SU-DHL-6 (cell line): ENCODE measurements at regions not wholly inside any gene's neighbourhood (a gene's known extent, or its start where the extent isn't known, plus 50 kb on each side); places are given as distances from the start of the nearest gene placed in this dataset.

Experiments used
- H2AFZ ChIP-seq: fragments of 200-600 bp; sonication (generic); 2 replicates; pipeline ENCODE4 v1.6.1; 2014; ENCODE audit warnings: low read depth, mild to moderate bottlenecking, moderate library complexity, mixed read lengths, antibody characterized with exemption, low read length; ENCODE audit not compliant: severe bottlenecking
- H3F3A ChIP-seq: fragments of 200-600 bp; shearing (Covaris generic); 2 replicates; pipeline ENCODE4 v1.6.0; 2016; ENCODE audit warnings: antibody characterized with exemption, mild to moderate bottlenecking; ENCODE audit not compliant: insufficient read depth
- H3K27ac ChIP-seq: fragments of 200-600 bp; sonication (generic); 2 replicates; pipeline ENCODE4 v1.5.1; 2016; ENCODE audit warnings: low read depth, mild to moderate bottlenecking, low read length, moderate library complexity, mixed read lengths
- H3K27me3 ChIP-seq: fragments of 200-600 bp; sonication (generic), shearing (Covaris generic); 2 replicates; pipeline ENCODE4 v1.6.0; 2014; ENCODE audit warnings: mild to moderate bottlenecking, low read length
- H3K36me3 ChIP-seq: fragments of 200-600 bp; sonication (generic); 2 replicates; pipeline ENCODE4 v1.6.1; 2014; ENCODE audit warnings: mild to moderate bottlenecking, low read length, mixed read lengths
- H3K4me2 ChIP-seq: fragments of 300-600, 200-600 bp; shearing (Covaris generic), sonication (generic); 2 replicates; pipeline ENCODE4 v1.6.0; 2014; ENCODE audit warnings: low read length, low read depth, mild to moderate bottlenecking; ENCODE audit not compliant: poor library complexity, severe bottlenecking
- H3K4me3 ChIP-seq: fragments of 200-600 bp; sonication (generic); 2 replicates; pipeline ENCODE4 v1.5.1; 2014; ENCODE audit warnings: antibody characterized with exemption, low read length, mild to moderate bottlenecking, mixed read lengths; ENCODE audit not compliant: insufficient read depth, poor library complexity, severe bottlenecking
- H3K79me2 ChIP-seq: fragments of 200-600 bp; sonication (generic); 2 replicates; pipeline ENCODE4 v1.6.1; 2014; ENCODE audit warnings: mild to moderate bottlenecking, low read length, moderate library complexity; ENCODE audit not compliant: insufficient read depth
- H3K9ac ChIP-seq: fragments of 200-600 bp; sonication (generic); 2 replicates; pipeline ENCODE4 v1.7.0; 2014; ENCODE audit warnings: mild to moderate bottlenecking, low read length
- H3K9me2 ChIP-seq: fragments of 200-600 bp; sonication (generic); replicated peaks from 2 replicates; pipeline ENCODE4 v1.6.1; 2014; ENCODE audit warnings: low read length; ENCODE audit not compliant: insufficient read depth
- H3K9me3 ChIP-seq: fragments of 200-600 bp; sonication (generic); 2 replicates; pipeline ENCODE4 v1.6.1; 2014; ENCODE audit warnings: low read length, mixed read lengths; ENCODE audit not compliant: insufficient read depth
- H4K20me1 ChIP-seq: fragments of 200-600 bp; sonication (generic); 2 replicates; pipeline ENCODE4 v1.6.1; 2014; ENCODE audit warnings: low read depth, mild to moderate bottlenecking, antibody characterized with exemption, low read length, moderate library complexity, mixed read lengths
- EZH2phosphoT487 ChIP-seq: fragments of 200-600 bp; sonication (generic), shearing (Covaris generic); conservative IDR thresholded peaks from 2 replicates; pipeline ENCODE4 v1.6.1; 2018; ENCODE audit warnings: mild to moderate bottlenecking, antibody characterized with exemption, low read length, moderate library complexity, mixed read lengths
- TF ChIP-seq, protein P1 (sequence below): fragments of 200-600 bp; sonication (generic); IDR thresholded peaks from one replicate; pipeline ENCODE4 v1.5.1; 2017; ENCODE audit warnings: antibody characterized with exemption, mild to moderate bottlenecking, low read length, moderate library complexity; ENCODE audit not compliant: insufficient read depth, poor library complexity, severe bottlenecking

DNA sequence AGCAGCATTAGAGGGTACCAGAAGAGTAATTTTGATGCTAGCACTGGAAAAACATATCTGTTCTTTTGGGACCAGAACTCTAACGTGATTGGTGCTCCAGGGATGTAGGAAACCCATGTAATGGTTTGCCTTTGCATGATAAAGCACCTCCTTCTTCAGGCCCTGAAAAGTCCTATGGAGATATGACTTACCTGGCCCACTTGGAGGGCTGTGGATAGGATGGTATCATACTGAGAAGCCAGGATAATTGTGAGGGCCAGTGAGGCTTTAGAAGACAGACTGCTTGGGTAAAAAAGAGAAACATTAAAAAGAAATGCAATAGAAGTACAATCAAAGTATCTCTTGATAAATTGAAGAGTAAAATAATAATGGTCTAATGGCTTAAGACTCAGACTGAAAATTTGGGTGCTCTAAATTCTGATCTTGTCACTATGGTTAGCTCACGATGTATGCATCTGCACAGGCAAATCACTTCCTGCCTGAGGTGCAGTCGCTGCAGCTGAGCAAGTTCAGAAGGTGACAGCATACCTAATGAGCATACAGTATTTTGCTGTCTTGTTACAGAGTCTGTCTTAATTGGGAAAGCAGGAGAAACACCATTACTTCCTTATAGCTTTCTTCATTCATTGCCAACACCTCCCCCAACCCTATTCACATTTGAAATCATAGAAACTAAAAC is 371.5 kb downstream of the NUP35 start:
- no peak for TF ChIP-seq EZH2phosphoT487
- TF ChIP-seq, protein P1, sequence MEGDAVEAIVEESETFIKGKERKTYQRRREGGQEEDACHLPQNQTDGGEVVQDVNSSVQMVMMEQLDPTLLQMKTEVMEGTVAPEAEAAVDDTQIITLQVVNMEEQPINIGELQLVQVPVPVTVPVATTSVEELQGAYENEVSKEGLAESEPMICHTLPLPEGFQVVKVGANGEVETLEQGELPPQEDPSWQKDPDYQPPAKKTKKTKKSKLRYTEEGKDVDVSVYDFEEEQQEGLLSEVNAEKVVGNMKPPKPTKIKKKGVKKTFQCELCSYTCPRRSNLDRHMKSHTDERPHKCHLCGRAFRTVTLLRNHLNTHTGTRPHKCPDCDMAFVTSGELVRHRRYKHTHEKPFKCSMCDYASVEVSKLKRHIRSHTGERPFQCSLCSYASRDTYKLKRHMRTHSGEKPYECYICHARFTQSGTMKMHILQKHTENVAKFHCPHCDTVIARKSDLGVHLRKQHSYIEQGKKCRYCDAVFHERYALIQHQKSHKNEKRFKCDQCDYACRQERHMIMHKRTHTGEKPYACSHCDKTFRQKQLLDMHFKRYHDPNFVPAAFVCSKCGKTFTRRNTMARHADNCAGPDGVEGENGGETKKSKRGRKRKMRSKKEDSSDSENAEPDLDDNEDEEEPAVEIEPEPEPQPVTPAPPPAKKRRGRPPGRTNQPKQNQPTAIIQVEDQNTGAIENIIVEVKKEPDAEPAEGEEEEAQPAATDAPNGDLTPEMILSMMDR = no peak
- Histone ChIP-seq H3K9ac (peak overlapping the region; percentile 44), H4K20me1 (no peaks in the 10 kb centered on the region), H3K27ac (peak overlapping the region; percentile 90), H3K27me3 (no peaks in the 10 kb centered on the region), H3K4me2 (peak overlapping the region; percentile 84), H3F3A (0 out of 2 replicates have a peak, but pooled peaks cover 6% of the 10 kb centered on the region), H3K9me3 (no peaks in the 10 kb centered on the region), H3K9me2 (no peaks in the 10 kb centered on the region), H3K36me3 (no peaks in the 10 kb centered on the region), H2AFZ (peak overlapping the region; percentile 73), H3K4me3 (peak overlapping the region; percentile 40), H3K79me2 (no peaks in the 10 kb centered on the region)

DNA sequence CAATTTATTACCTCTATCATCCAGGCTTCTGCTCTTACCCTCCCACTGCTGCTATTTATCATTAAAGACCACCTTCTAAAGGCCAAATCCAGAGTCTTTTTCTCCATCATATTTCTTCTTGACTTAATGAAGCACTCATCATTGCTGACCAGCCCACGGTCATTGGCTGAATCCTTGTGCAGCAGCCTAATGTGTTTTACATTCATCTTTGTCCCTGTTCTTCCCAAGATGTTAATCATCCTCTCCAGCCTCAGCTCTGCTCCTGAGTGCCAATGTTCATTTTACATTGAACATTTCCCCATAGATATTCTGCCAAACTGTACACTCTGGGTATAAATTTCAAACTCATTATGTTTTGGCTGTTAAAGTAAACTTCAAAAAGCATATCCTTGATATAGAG is 373.6 kb downstream of the NUP35 start:
- Histone ChIP-seq H3K9me2 (no peaks in the 10 kb centered on the region), H3K9me3 (no peaks in the 10 kb centered on the region), H3K79me2 (no peaks in the 10 kb centered on the region), H3K9ac (no peak overlapping the region), H3K27ac (no peak overlapping the region), H3K27me3 (no peaks in the 10 kb centered on the region), H3K4me2 (no peak overlapping the region), H3F3A (0 out of 2 replicates have a peak, but pooled peaks cover 6% of the 10 kb centered on the region), H3K4me3 (no peak overlapping the region), H3K36me3 (no peaks in the 10 kb centered on the region), H4K20me1 (no peaks in the 10 kb centered on the region), H2AFZ (peak overlapping the region; percentile 10)
- TF ChIP-seq EZH2phosphoT487 = no peak
- TF ChIP-seq, protein P1 = no peak

DNA sequence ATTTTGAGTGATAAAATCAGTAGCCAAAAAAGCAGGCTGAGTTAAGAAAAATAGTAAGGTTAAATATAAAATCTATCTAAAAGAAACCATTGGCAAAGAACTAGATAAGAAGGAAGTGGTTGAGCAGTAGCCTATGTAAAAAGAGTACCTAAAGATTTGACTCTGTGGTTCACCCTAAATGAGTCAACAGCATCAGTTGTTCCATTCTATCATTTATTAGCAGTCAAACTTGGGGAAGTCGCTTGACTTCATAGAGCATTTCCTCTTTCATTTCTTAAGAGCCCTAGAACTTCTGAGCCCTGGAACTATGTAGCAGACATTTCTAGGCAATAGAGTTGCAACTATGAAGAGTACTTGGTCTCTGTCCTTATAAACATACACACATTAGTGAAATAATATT is 381.7 kb downstream of the NUP35 start:
- no peaks in the 10 kb centered on the region; the same call in 1 of the 2 replicates for H3K9me3 ChIP-seq
- peak overlapping the region; percentile 61 for H2AFZ ChIP-seq
- H3K4me2 ChIP-seq = peak overlapping the region; percentile 32
- no peak overlapping the region for H3K4me3 ChIP-seq
- H3K79me2 ChIP-seq = no peaks in the 10 kb centered on the region
- H3K9me2 ChIP-seq = no peaks in the 10 kb centered on the region
- no peaks in the 10 kb centered on the region for H4K20me1 ChIP-seq
- no peaks in the 10 kb centered on the region for H3K36me3 ChIP-seq
- peak overlapping the region; percentile 39; the same call in 1 of the 2 replicates for H3K27ac ChIP-seq
- no peak for TF ChIP-seq EZH2phosphoT487
- TF ChIP-seq, protein P1 = no peak
- no peak overlapping the region for H3K9ac ChIP-seq
- H3K27me3 ChIP-seq = no peaks in the 10 kb centered on the region
- no peaks in the 10 kb centered on the region for H3F3A ChIP-seq
